Nephron (organoid): ENCODE measurements at regions not wholly inside any gene's neighbourhood (a gene's known extent, or its start where the extent isn't known, plus 50 kb on each side); places are given as distances from the start of the nearest gene placed in this dataset.

Experiments used
- H3K27ac Mint-ChIP-seq, 3 experiments: 2 replicates each; pipeline ENCODE4 v1.8.0; 2020; ENCODE audit warnings: mixed read lengths in 3 of 3, mild to moderate bottlenecking in 2 of 3, moderate library complexity in 1 of 3
- H3K27me3 Mint-ChIP-seq: 2 replicates; pipeline ENCODE4 v1.8.0; 2021; ENCODE audit warnings: low read depth, mild to moderate bottlenecking, moderate library complexity, mixed read lengths
- H3K36me3 Mint-ChIP-seq: 2 replicates; pipeline ENCODE4 v1.8.0; 2020; ENCODE audit warnings: low read depth, mixed read lengths
- H3K4me1 Mint-ChIP-seq: 2 replicates; pipeline ENCODE4 v1.8.0; 2020; ENCODE audit warnings: mixed read lengths
- H3K4me3 Mint-ChIP-seq, 3 experiments: 2 replicates each; pipeline ENCODE4 v1.8.0; 2020; ENCODE audit warnings: mild to moderate bottlenecking in 3 of 3, mixed read lengths in 3 of 3, moderate library complexity in 2 of 3
- H3K9me3 Mint-ChIP-seq: 2 replicates; pipeline ENCODE4 v1.8.0; 2020; ENCODE audit warnings: mixed read lengths
- TF ChIP-seq, protein P1 (sequence below), 3 experiments: fragments of 200-600 bp; sonication (generic); IDR thresholded peaks; one replicate each; pipeline ENCODE4 v1.5.0; 2021; ENCODE audit warnings: antibody characterized with exemption in 3 of 3; ENCODE audit not compliant: unreplicated experiment in 3 of 3

DNA sequence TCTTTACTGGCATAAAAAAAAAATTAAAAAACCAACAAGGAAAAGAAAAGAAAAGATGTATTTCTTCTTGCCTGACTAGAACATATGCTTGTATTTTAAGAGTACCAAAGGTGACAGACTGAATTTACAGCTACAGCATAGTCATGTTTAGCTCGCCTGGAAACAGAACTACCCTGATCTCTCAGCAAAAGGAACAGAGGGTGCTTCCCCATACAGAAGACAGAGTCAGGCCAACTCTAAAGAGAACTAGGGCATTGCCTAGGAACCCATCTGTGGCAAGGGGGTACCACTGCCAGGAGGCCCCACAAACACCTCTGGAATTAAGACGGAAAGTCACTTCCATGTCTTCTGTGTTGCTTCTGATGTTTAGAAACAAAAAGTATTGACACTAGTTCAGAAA, 252.1 kb upstream of the STARD13 start:
- TF ChIP-seq, protein P1, sequence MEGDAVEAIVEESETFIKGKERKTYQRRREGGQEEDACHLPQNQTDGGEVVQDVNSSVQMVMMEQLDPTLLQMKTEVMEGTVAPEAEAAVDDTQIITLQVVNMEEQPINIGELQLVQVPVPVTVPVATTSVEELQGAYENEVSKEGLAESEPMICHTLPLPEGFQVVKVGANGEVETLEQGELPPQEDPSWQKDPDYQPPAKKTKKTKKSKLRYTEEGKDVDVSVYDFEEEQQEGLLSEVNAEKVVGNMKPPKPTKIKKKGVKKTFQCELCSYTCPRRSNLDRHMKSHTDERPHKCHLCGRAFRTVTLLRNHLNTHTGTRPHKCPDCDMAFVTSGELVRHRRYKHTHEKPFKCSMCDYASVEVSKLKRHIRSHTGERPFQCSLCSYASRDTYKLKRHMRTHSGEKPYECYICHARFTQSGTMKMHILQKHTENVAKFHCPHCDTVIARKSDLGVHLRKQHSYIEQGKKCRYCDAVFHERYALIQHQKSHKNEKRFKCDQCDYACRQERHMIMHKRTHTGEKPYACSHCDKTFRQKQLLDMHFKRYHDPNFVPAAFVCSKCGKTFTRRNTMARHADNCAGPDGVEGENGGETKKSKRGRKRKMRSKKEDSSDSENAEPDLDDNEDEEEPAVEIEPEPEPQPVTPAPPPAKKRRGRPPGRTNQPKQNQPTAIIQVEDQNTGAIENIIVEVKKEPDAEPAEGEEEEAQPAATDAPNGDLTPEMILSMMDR (IDR thresholded peaks at IDR 0.05; ENCODE audit: unreplicated experiment in 3 of 3): no peak
- peak overlapping the region; percentile 91 to 100 (median 94) for H3K27ac Mint-ChIP-seq
- H3K4me1 Mint-ChIP-seq: peaks cover 44% of the 10 kb centered on the region
- no peaks in the 10 kb centered on the region for H3K36me3 Mint-ChIP-seq
- peak overlapping the region in 2 of 3 experiments; percentile 5 to 32 for H3K4me3 Mint-ChIP-seq
- no peaks in the 10 kb centered on the region for H3K27me3 Mint-ChIP-seq
- no peaks in the 10 kb centered on the region for H3K9me3 Mint-ChIP-seq

DNA sequence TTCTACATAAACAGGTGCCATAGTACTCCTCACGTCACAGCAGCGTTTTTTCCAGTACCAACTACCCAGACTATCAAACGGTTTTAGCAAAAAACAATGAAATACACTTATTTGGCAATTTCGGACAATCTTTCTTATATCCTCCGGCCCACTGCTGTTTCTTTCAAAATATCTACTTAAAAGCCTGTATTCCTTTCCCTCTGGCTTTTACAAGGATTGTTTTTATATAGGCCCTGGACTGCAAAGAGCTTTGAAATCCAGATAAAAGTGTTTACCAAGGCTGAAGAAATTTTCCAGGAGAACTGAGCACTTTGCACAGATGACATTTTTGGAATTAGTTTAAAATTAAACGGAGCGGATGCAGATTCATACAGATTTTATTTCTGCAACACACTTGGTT, 255.9 kb upstream of the STARD13 start:
- Mint-ChIP-seq H3K27ac (peak overlapping the region; percentile 100), H3K27me3 (no peaks in the 10 kb centered on the region), H3K9me3 (no peaks in the 10 kb centered on the region), H3K4me3 (peak overlapping the region; percentile 87 to 95 (median 91)), H3K36me3 (no peaks in the 10 kb centered on the region), H3K4me1 (peaks cover 66% of the 10 kb centered on the region)
- TF ChIP-seq, protein P1 (IDR thresholded peaks at IDR 0.05; ENCODE audit: unreplicated experiment in 3 of 3): no peak

DNA sequence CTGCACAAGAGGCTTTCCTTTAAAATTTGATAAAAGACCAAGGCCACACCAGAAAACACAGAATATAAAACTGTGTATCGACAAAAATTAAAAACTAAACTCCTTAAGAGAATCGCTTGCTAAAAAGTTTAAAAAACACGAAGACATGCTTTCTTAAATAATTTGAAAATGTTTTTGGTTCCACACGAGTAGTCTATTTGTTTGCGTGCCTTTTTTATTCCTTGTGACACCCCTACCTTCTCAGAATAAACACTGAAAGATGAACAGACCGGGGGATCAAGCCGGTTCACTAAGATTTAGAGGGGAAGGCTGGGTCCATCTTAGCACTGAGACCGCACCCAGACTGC, 256.4 kb upstream of the STARD13 start:
- Mint-ChIP-seq H3K27me3 (no peaks in the 10 kb centered on the region), H3K9me3 (no peaks in the 10 kb centered on the region), H3K4me3 (peak overlapping the region; percentile 87 to 95 (median 91)), H3K36me3 (no peaks in the 10 kb centered on the region), H3K4me1 (peaks cover 64% of the 10 kb centered on the region), H3K27ac (peak overlapping the region; percentile 100)
- TF ChIP-seq, protein P1 (IDR thresholded peaks at IDR 0.05; ENCODE audit: unreplicated experiment in 3 of 3): no peak

DNA sequence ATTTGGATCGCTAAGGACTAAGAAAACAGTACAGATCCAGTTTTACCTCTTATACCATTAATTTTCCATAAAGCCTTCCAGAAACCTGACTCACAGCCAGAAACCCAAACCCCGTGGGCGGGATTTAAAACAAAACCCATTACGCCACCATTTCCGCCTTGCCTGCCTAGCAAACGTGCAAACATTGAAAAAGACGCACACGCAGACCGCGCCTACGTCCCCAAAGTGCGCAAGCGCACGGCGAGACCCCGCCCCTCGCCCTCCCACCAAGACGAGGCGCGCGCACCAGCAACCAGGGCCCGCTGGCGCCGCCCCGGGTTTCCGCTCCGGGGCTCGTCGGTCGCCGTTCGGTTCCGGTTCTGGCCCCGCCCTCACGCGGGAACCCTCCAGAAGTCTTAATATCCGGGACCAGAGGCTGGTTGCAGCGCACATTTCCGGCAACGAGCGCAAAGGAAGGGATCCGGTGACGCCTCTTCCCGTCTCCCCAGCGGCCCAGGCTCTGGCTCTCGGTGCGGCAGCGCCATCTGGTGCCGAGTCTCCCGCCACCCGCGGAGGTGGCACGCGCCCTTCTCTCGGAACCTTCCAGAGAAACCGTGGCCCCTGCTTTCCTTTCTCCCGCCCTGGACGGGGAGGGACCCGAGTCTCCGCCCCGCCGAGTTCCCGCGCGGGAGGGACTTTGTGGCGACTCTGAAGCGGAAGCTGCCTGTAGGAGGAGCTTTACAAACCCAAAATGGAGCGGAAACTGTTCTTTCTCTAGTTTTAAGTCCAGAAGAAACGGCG, 256.9 kb upstream of the STARD13 start:
- TF ChIP-seq, protein P1 (IDR thresholded peaks at IDR 0.05; ENCODE audit: unreplicated experiment in 3 of 3): peak; percentile 81 to 98 (median 90)
- Mint-ChIP-seq H3K4me1 (peaks cover 64% of the 10 kb centered on the region), H3K36me3 (no peaks in the 10 kb centered on the region), H3K27ac (peak overlapping the region; percentile 100), H3K9me3 (no peaks in the 10 kb centered on the region), H3K27me3 (no peaks in the 10 kb centered on the region), H3K4me3 (peak overlapping the region; percentile 87 to 95 (median 91))

DNA sequence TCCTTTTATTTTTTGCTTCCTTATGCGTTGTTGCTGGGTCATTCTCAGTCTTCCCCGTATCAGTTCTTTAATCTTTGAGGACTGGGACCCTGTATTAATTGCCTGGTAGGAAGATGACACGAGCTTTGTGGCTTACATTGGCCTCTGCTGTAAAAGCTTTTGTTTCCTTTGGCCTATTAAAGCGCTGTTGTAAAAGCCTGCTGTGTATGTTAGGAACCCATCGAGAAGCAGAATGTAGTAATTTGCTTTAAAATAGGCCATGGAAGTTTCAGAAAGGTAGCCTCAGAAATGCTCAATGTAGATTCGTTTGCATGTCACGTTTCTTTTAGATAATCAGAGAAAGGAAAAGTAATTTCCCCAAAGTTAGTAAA, 257.5 kb upstream of the STARD13 start:
- H3K4me3 Mint-ChIP-seq: peak overlapping the region; percentile 87 to 95 (median 91)
- H3K27ac Mint-ChIP-seq: peak overlapping the region; percentile 100
- TF ChIP-seq, protein P1 (IDR thresholded peaks at IDR 0.05; ENCODE audit: unreplicated experiment in 3 of 3): no peak
- H3K27me3 Mint-ChIP-seq: no peaks in the 10 kb centered on the region
- H3K4me1 Mint-ChIP-seq: peaks cover 59% of the 10 kb centered on the region
- no peaks in the 10 kb centered on the region for H3K9me3 Mint-ChIP-seq
- H3K36me3 Mint-ChIP-seq: no peaks in the 10 kb centered on the region
